IPS-18a (cell line): ENCODE measurements at regions not wholly inside any gene's neighbourhood (a gene's known extent, or its start where the extent isn't known, plus 50 kb on each side); places are given as distances from the start of the nearest gene placed in this dataset.

Experiments used
- H3K27ac ChIP-seq: one replicate; pipeline ENCODE4 v1.5.1; 2013; ENCODE audit warnings: low read length
- H3K27me3 ChIP-seq: one replicate; pipeline ENCODE4 v1.6.1; 2013; ENCODE audit warnings: mild to moderate bottlenecking, low read length; ENCODE audit not compliant: control insufficient read depth, insufficient read depth
- H3K36me3 ChIP-seq: one replicate; pipeline ENCODE4 v1.6.1; 2013; ENCODE audit warnings: low read depth, low read length; ENCODE audit not compliant: control insufficient read depth
- H3K4me1 ChIP-seq: one replicate; pipeline ENCODE4 v1.6.1; 2013; ENCODE audit warnings: low read depth, low read length; ENCODE audit not compliant: control insufficient read depth
- H3K4me3 ChIP-seq: one replicate; pipeline ENCODE4 v1.5.1; 2013; ENCODE audit warnings: low read length
- H3K9ac ChIP-seq: one replicate; pipeline ENCODE4 v1.6.1; 2013; ENCODE audit warnings: mild to moderate bottlenecking, low read length, moderate library complexity
- H3K9me3 ChIP-seq: one replicate; pipeline ENCODE4 v1.6.1; 2013; ENCODE audit warnings: low read depth, low read length; ENCODE audit not compliant: control insufficient read depth

DNA sequence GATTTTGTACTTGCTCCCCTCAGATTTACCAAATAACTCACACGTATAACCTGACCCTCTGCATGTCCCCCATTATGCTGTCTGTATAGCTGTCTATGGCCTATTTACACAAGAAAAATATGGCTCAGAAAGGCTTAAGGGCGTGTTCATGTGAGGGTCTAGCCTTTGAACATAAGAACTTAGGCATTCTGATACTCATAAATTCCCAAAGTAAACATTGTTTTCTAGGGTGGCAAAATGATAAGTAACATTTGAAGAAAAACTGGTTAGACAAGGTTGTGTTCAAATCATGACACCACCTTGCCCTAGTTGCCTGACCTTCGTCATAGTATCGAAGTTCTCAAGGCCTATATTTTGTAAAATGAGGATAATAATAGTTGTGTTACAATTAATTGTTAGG is 394.6 kb downstream of the LRRIQ3 start:
- no peaks in the 10 kb centered on the region for H3K36me3 ChIP-seq
- H3K4me1 ChIP-seq, result no peaks in the 10 kb centered on the region
- no peak overlapping the region for H3K4me3 ChIP-seq
- H3K9me3 ChIP-seq, result no peaks in the 10 kb centered on the region
- no peaks in the 10 kb centered on the region for H3K27me3 ChIP-seq
- no peak overlapping the region for H3K27ac ChIP-seq
- H3K9ac ChIP-seq, result no peak overlapping the region

DNA sequence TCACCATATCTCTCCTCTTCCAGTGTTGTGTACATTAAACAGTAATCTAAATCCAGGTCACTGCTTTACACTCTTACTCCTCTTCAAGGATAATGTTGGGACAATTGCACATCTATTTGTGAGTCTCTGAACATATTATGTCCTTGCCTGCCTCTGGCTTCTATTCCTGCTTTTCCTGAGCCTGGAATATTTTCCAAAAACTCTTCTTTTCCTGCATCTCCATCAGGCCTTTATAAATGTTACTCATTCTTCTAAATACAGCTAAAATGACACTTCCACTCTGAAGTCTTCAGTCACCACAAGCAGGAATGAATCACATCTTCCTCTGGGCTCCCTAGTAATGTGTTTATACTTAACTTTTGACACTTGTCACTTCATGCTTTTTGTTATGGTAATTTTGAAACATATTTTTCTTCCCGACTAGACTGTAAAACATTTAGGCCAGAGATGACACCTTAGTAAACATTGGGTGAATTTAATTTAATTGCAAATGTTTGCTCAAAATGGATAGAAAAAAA is 396.0 kb downstream of the LRRIQ3 start:
- no peaks in the 10 kb centered on the region for H3K27me3 ChIP-seq
- no peaks in the 10 kb centered on the region for H3K4me1 ChIP-seq
- H3K36me3 ChIP-seq, result no peaks in the 10 kb centered on the region
- no peaks in the 10 kb centered on the region for H3K9me3 ChIP-seq
- no peak overlapping the region for H3K4me3 ChIP-seq
- H3K9ac ChIP-seq, result no peak overlapping the region
- no peak overlapping the region for H3K27ac ChIP-seq

DNA sequence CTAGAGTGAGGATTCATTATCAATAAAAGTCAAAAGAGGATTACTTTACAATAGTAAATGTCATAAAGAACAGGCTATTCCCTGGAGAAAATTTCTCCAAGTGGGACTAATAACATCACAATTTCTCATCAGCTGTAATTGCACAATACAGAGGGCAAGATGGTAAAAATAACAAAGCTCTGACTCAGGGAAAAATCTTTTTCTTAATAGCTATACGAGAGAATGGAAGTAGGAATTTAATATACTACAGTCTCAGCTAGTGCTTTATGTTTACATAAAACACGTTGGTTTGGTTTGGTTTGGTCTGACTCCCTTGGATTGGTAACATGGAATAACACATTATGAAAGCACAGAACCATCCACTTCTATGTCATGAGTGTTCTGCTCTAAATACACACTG is 397.6 kb downstream of the LRRIQ3 start:
- Histone ChIP-seq H3K27ac (no peak overlapping the region), H3K4me3 (no peak overlapping the region), H3K9me3 (no peaks in the 10 kb centered on the region)

DNA sequence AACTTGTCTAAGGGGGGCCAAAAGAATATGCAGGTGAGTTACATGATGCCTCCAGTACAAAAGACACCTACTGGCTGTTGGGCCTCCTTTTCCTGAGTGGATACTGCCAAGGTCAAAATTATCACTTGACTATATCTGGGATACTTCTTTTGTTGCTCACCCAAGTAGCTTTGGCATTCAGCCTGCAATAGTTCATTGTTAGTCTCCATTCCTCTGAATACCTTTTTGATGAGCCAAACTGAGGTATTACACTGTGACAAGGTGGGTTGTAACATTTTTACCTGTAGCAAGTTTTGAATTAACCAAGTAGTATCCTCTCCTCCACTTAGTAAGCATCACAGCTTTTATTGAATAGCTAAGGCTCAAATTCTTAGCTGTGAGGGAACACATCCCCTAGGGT is 408.0 kb downstream of the LRRIQ3 start:
- Histone ChIP-seq H3K4me3 (no peak overlapping the region), H3K9ac (no peak overlapping the region), H3K9me3 (no peaks in the 10 kb centered on the region), H3K27me3 (no peaks in the 10 kb centered on the region), H3K27ac (no peak overlapping the region), H3K4me1 (no peaks in the 10 kb centered on the region), H3K36me3 (no peaks in the 10 kb centered on the region)

More for the DNA sequence above, 397.6 kb downstream of the LRRIQ3 start:
- Histone ChIP-seq H3K27me3 (no peaks in the 10 kb centered on the region), H3K9ac (no peak overlapping the region), H3K36me3 (no peaks in the 10 kb centered on the region), H3K4me1 (no peaks in the 10 kb centered on the region)

DNA sequence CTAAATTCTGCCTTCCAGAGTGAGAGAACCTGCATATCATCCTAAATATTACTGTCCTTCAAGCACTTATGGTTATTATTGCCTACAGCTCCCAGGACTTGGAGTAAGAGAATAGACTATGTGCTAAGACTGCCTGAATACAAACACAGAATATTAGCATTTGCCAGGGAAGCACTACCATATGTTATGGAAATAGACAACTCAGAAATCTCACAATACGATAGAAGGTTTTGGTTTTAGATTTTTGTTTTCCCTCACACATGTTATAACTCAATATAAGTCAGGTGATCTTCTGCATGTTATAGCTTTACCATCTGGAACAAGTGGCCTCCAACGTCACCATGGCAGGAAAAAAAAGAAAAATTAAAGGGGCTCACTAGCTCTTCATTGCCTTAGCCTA is 413.9 kb downstream of the LRRIQ3 start:
- Histone ChIP-seq H3K27ac (no peak overlapping the region), H3K36me3 (no peaks in the 10 kb centered on the region), H3K27me3 (no peaks in the 10 kb centered on the region), H3K9me3 (no peaks in the 10 kb centered on the region), H3K9ac (no peak overlapping the region), H3K4me3 (no peak overlapping the region), H3K4me1 (no peaks in the 10 kb centered on the region)

DNA sequence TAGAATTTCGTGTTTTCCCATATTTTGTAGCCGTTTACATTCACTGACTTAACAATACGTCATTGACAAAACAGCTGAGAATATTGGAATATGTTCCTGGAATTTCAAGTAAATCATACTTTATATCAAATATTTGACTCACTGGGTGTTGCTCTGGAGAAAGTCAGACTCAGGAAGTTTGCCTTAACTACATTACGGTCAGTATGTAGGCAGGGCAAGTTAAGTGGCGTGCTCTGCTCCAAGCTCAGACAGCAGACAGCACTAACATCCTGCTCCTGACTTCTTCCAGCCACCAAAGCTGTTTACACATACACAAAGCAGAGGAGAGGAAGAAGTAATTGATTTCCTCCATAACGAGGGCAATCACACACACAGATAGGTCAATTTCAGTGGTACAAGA is 414.6 kb downstream of the LRRIQ3 start:
- H3K36me3 ChIP-seq, result no peaks in the 10 kb centered on the region
- H3K9me3 ChIP-seq, result no peaks in the 10 kb centered on the region
- H3K4me1 ChIP-seq, result no peaks in the 10 kb centered on the region
- H3K4me3 ChIP-seq, result no peak overlapping the region
- no peak overlapping the region for H3K27ac ChIP-seq
- no peak overlapping the region for H3K9ac ChIP-seq
- no peaks in the 10 kb centered on the region for H3K27me3 ChIP-seq

DNA sequence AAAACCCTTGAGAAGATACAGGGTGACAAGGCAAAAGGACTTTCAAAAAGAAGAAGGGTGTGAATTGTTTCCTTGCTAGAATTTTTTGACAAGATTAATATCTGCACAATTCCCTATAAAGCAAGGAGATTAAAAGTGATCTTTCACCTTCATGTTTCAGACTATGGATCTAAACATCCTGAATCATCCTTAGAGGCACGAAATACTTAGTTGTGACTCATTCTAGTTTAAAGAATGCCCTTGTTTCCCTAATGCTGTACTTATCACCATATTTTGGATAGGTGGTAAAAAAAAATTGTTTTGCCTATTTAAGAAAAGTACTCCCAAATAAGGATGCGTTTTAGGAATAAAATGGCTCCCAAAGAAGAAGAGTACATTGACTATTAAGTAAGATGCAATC is 415.1 kb downstream of the LRRIQ3 start:
- H3K27ac ChIP-seq, result no peak overlapping the region
- no peaks in the 10 kb centered on the region for H3K27me3 ChIP-seq
- no peak overlapping the region for H3K4me3 ChIP-seq
- H3K9ac ChIP-seq, result no peak overlapping the region
- H3K9me3 ChIP-seq, result no peaks in the 10 kb centered on the region
- no peaks in the 10 kb centered on the region for H3K36me3 ChIP-seq
- H3K4me1 ChIP-seq, result no peaks in the 10 kb centered on the region

DNA sequence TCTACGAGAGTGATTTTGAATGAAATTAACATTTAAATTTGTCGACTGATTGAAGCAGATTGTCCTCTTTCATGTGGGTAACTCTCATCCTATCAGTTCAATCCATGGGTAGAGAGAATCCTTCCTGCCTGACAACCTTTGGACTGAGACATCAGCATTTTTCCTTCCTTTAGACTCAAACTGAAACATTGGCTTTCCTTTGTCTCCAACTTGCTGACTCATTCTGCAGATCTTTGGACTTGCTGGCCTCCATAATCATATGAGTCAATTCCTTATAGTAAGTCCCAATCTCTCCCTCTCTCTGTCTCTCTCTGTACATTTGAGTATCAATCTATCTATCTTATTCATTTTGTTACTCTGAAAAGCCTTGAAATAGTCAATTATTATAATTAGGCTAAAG is 416.7 kb downstream of the LRRIQ3 start:
- Histone ChIP-seq H3K4me1 (no peaks in the 10 kb centered on the region), H3K27ac (no peak overlapping the region), H3K4me3 (no peak overlapping the region), H3K36me3 (no peaks in the 10 kb centered on the region), H3K9ac (no peak overlapping the region), H3K27me3 (no peaks in the 10 kb centered on the region), H3K9me3 (no peaks in the 10 kb centered on the region)

DNA sequence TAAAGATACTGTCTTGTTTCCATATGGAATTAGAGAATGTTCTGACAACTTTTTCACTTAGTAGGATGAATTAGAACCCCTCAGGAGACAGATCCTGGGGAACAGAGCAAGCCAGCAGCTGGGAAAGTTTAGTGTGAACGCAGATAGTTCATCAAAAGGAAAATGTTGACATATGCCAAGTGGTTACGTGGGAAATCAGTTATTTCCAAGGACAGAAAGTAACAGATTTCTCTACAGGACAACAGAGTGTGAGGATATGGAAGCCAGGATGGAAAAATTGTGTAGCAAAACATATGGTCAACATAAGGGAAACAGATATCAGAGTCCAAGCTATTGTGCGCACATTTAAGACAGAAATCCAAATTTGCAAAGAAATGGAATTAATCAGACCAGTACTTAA is 419.5 kb downstream of the LRRIQ3 start:
- Histone ChIP-seq H3K27me3 (no peaks in the 10 kb centered on the region), H3K9ac (no peak overlapping the region), H3K27ac (no peak overlapping the region), H3K9me3 (no peaks in the 10 kb centered on the region), H3K4me3 (no peak overlapping the region), H3K36me3 (no peaks in the 10 kb centered on the region), H3K4me1 (no peaks in the 10 kb centered on the region)

DNA sequence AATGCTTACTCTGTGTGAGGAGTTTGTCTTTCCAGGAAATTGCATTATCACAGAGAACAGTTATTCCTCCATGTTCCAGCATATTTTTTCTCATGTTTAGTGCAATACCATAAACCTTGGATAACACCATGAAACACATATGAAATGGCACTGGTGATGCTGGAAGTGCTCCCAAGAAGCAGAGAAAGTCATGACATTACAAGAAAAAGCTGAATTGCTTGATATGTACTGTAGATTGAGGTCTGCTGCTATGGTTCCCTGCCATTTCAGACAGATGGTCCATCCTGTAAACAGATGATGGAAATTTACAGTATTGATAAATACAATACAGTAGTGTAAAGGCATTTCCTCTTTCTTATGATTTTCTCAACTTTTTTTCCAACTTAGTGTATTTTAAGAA is 422.1 kb downstream of the LRRIQ3 start:
- no peak overlapping the region for H3K9ac ChIP-seq
- no peaks in the 10 kb centered on the region for H3K27me3 ChIP-seq
- H3K4me1 ChIP-seq, result no peaks in the 10 kb centered on the region
- no peaks in the 10 kb centered on the region for H3K9me3 ChIP-seq
- no peak overlapping the region for H3K27ac ChIP-seq
- no peaks in the 10 kb centered on the region for H3K36me3 ChIP-seq
- no peak overlapping the region for H3K4me3 ChIP-seq

DNA sequence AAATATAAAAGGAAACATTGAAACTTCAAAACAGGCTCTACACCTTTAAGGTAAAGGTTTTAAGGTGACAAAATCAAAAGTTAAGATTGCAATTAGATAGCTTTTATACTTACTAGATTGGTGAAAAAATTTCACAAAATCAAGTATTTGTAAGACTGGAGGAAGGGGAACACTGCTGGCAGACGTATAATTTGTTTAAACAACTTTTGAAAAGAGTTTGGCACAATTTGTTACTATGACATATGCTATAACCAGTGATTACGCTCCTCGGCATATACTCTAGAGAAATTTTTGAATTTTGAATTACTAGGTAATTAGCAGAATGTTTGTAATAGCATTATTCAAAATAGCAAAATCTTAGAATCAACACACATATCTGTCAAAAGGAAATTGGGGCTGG is 425.0 kb downstream of the LRRIQ3 start:
- Histone ChIP-seq H3K4me1 (no peaks in the 10 kb centered on the region), H3K27me3 (no peaks in the 10 kb centered on the region), H3K36me3 (no peaks in the 10 kb centered on the region), H3K4me3 (no peak overlapping the region), H3K27ac (no peak overlapping the region), H3K9ac (no peak overlapping the region), H3K9me3 (no peaks in the 10 kb centered on the region)

DNA sequence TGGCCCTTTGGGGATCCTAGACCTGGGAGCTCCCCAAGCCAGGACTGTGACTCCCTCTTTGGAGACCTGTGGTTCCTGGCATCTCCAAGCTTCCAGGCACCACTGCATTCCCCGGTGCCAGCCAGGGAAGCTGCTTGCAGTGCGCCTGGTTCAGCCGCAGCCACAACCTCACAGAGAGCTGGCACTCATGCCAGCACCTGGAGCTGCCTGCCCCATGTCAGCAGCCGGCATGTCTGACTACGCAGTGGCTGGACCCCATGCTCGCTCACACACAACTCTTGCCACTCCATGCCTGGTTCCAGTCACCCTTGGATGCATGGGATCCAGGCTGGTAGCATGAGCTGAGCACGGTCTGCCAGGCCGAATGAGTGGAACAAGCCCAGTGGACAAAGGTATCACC is 426.6 kb downstream of the LRRIQ3 start:
- Histone ChIP-seq H3K4me3 (no peak overlapping the region), H3K36me3 (no peaks in the 10 kb centered on the region), H3K27me3 (no peaks in the 10 kb centered on the region), H3K27ac (no peak overlapping the region), H3K4me1 (no peaks in the 10 kb centered on the region), H3K9ac (no peak overlapping the region), H3K9me3 (no peaks in the 10 kb centered on the region)
